ENCODE measurements at regions not wholly inside any gene's neighbourhood (a gene's known extent, or its start where the extent isn't known, plus 50 kb on each side); places are given as distances from the start of the nearest gene placed in this dataset.
"Not testable (repeated sequence)": the region's sequence is repeated elsewhere in the genome, so short reads cannot be mapped to it uniquely, and the experiment has no call there.

- Histone ChIP-seq H3K27me3 (no peaks in the 10 kb centered on the region), H3K36me3 (no peaks in the 10 kb centered on the region), H3K4me3 (ENCODE audit: low read depth in 1 of 2, low read length in 1 of 2) (no peak overlapping the region), H3K4me1 (ENCODE audit: control insufficient read depth in 1 of 2, insufficient read depth in 1 of 2, low read depth in 1 of 2, low read length in 1 of 2) (peaks cover 2 to 14% of the 10 kb centered on the region in 2 experiments), H3K9me3 (no peaks in the 10 kb centered on the region), H3K27ac (no peak overlapping the region)
- TF ChIP-seq, protein P1, sequence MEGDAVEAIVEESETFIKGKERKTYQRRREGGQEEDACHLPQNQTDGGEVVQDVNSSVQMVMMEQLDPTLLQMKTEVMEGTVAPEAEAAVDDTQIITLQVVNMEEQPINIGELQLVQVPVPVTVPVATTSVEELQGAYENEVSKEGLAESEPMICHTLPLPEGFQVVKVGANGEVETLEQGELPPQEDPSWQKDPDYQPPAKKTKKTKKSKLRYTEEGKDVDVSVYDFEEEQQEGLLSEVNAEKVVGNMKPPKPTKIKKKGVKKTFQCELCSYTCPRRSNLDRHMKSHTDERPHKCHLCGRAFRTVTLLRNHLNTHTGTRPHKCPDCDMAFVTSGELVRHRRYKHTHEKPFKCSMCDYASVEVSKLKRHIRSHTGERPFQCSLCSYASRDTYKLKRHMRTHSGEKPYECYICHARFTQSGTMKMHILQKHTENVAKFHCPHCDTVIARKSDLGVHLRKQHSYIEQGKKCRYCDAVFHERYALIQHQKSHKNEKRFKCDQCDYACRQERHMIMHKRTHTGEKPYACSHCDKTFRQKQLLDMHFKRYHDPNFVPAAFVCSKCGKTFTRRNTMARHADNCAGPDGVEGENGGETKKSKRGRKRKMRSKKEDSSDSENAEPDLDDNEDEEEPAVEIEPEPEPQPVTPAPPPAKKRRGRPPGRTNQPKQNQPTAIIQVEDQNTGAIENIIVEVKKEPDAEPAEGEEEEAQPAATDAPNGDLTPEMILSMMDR (IDR thresholded peaks at IDR 0.05) = no peak
These were observed 151.4 kb upstream of the SSTR1 start for GRCh38 chr14:38056270-38056669.

DNA sequence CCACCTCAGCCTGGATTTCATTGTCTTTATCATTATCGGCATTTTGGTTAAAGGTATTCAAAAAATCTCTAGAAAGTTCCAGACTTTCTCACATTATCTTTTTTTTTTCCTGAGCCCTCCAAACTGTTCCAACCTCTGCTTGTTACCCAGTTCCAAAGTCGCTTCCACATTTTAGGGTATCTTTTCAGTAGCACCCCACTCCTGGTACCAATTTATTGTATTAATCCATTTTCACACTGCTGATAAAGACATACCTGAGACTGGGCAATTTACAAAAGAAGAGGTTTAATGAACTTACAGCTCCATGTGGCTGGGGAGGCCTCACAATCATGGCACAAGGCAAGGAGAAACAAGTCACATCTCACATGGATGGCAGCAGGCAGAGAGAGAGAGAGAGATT, 145.5 kb upstream of the SSTR1 start:
- H3K36me3 ChIP-seq; H3K4me3 ChIP-seq (ENCODE audit: low read depth in 1 of 2, low read length in 1 of 2); H3K27me3 ChIP-seq; H3K9me3 ChIP-seq: not testable (repeated sequence)
- Histone ChIP-seq H3K4me1 (ENCODE audit: control insufficient read depth in 1 of 2, insufficient read depth in 1 of 2, low read depth in 1 of 2, low read length in 1 of 2) (peaks cover 48 to 58% of the 10 kb centered on the region in 2 experiments), H3K27ac (peak overlapping the region; percentile 93)

DNA sequence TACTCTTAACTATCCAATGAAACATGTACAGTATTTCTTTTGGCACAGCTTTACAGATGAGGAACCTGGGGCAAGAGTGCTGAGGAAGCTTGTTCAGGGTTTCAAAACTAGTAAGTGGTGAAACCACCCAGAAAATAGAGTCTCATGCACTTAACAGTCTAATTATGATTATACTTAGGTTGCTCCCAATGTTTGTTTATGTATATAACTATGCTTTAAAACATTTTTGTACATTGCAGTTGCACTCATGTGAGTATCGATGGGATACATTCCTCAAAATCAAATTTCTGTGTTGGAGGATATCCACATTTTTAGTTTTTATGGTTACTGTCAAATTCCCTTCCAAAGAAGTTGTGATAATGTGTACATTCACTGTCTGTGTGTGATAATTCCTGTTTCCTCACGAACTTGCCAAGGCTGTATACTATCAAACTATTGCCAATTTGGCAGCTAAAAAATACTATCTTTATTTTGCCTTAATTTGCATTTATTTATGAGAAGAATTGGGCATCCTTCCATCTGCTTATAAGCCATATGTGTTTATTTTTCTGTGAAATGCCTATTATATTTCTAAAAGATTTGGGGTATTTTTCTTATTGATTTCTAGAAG, 143.9 kb upstream of the SSTR1 start:
- Histone ChIP-seq H3K4me3 (ENCODE audit: low read depth in 1 of 2, low read length in 1 of 2) (peak overlapping the region in 1 of 2 experiments; percentile 25), H3K9me3 (no peaks in the 10 kb centered on the region), H3K36me3 (no peaks in the 10 kb centered on the region), H3K4me1 (ENCODE audit: control insufficient read depth in 1 of 2, insufficient read depth in 1 of 2, low read depth in 1 of 2, low read length in 1 of 2) (peaks cover 49 to 58% of the 10 kb centered on the region in 2 experiments), H3K27me3 (no peaks in the 10 kb centered on the region), H3K27ac (peak overlapping the region; percentile 93)
- TF ChIP-seq, protein P1 (IDR thresholded peaks at IDR 0.05) = no peak

GRCh38 chr14:38065106-38065762, 142.5 kb upstream of the SSTR1 start:
- H3K27ac ChIP-seq = peak overlapping the region; percentile 93

GRCh38 chr14:38070061-38070588, 137.6 kb upstream of the SSTR1 start:
- Histone ChIP-seq H3K36me3 (no peaks in the 10 kb centered on the region), H3K4me3 (ENCODE audit: low read depth in 1 of 2, low read length in 1 of 2) (no peak overlapping the region), H3K9me3 (no peaks in the 10 kb centered on the region), H3K4me1 (ENCODE audit: control insufficient read depth in 1 of 2, insufficient read depth in 1 of 2, low read depth in 1 of 2, low read length in 1 of 2) (peaks cover 40 to 42% of the 10 kb centered on the region in 2 experiments), H3K27ac (no peak overlapping the region), H3K27me3 (no peaks in the 10 kb centered on the region)
- TF ChIP-seq, protein P1 (IDR thresholded peaks at IDR 0.05) = no peak

More at GRCh38 chr14:38065106-38065762, 142.5 kb upstream of the SSTR1 start:
- H3K4me1 ChIP-seq (ENCODE audit: control insufficient read depth in 1 of 2, insufficient read depth in 1 of 2, low read depth in 1 of 2, low read length in 1 of 2) = peaks cover 49% of the 10 kb centered on the region in 2 experiments
- H3K9me3 ChIP-seq = no peaks in the 10 kb centered on the region
- H3K4me3 ChIP-seq (ENCODE audit: low read depth in 1 of 2, low read length in 1 of 2) = peak overlapping the region; percentile 31 to 44
- no peaks in the 10 kb centered on the region for H3K27me3 ChIP-seq
- no peaks in the 10 kb centered on the region for H3K36me3 ChIP-seq
- TF ChIP-seq, protein P1 (IDR thresholded peaks at IDR 0.05) = no peak

- Histone ChIP-seq H3K4me3 (ENCODE audit: low read depth in 1 of 2, low read length in 1 of 2) (no peak overlapping the region), H3K4me1 (ENCODE audit: control insufficient read depth in 1 of 2, insufficient read depth in 1 of 2, low read depth in 1 of 2, low read length in 1 of 2) (peaks cover 46 to 52% of the 10 kb centered on the region in 2 experiments), H3K27me3 (no peaks in the 10 kb centered on the region), H3K9me3 (no peaks in the 10 kb centered on the region), H3K27ac (peak overlapping the region; percentile 78), H3K36me3 (no peaks in the 10 kb centered on the region)
- TF ChIP-seq, protein P1 (IDR thresholded peaks at IDR 0.05) = no peak
These were observed 134.1 kb upstream of the SSTR1 start for GRCh38 chr14:38073641-38074040.
